HG03025 (cell line): ENCODE measurements at regions not wholly inside any gene's neighbourhood (a gene's known extent, or its start where the extent isn't known, plus 50 kb on each side); places are given as distances from the start of the nearest gene placed in this dataset.

Experiments used
- ATAC-seq: cut with Tn5 transposase; IDR thresholded peaks from one replicate; pipeline ENCODE4 v1.9.1; 2021; ENCODE audit warnings: mild to moderate bottlenecking, moderate library complexity; ENCODE audit not compliant: unreplicated experiment, low FRiP score

DNA sequence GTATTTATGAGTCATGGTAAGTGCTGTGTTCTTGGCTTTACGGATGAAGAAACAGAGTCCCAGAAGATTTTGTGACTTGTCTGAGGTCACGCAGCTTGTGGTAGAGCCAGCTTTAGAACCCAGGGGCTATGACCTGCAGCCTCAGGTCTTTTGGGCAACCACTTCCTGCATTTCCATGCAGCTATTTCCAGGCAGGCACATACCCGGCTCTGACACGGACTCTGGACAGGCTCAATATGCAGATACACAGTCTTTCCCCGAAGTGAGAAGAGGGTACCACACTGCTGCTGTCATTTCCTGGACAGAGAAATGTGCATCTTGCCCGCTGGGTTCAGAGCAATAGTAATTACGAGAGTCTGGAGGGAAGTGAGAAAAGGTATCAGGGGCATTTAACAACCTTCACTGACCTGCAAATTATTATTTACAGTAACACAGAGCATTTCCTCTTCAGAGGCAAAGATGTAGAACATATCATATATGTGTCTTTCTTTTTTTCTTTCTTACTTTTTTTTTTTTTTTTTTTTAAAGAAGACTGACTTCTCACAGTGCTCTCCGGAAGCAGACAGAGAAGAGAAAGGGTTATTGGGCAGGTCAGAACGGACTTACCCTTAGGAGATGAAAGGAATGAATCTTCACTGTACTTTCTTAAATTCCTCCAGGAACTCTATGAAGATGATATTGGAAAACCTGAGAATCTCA lies 185.1 kb downstream of the CLIC5 start:
- peak; percentile 88 for ATAC-seq

DNA sequence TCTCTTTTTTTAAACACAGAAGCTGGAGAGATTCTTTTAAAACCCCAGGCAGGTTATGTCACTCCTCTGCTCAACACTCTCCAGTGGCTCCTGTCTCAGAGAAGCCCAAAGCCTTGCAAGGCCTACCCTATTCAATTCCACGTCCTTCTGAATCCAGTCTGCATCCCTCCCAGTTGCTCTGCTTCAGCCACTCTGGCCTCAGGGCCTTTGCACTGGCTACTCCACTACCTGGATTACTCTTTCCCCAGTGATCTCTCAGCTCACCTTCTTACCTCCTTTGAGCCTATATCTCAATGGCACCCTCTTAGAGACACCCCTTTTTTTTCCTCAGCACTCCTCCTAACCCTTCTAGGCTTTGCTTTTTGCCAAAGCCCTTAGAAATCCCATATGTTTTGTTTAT lies 185.8 kb downstream of the CLIC5 start:
- no peak for ATAC-seq

DNA sequence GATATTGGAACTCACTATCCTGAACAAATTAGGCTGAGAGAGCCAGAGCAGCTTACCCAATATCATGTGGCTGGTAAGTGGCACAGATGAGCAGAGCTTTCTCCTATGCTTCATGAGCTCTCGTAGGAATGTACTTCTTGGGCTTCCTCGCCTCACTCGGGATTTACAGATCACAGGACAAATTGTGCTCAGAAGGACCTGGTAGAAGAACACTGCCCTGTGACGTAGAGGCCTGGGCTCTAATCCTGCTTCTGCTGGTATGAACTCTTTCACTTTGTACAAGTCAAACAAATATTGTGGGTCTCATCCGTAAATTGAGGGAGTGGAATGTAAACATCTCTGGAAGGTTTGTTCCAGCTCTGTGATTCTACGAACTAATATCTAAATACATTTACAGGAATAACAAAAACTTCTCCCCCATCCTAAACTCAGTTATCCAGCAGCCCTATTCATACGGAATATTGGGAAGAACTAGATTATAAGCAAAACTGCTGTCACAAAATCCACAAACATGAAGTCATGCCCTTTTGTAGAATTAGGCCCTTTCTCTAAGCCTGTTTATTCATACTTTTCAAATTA lies 187.6 kb downstream of the CLIC5 start:
- no peak for ATAC-seq

DNA sequence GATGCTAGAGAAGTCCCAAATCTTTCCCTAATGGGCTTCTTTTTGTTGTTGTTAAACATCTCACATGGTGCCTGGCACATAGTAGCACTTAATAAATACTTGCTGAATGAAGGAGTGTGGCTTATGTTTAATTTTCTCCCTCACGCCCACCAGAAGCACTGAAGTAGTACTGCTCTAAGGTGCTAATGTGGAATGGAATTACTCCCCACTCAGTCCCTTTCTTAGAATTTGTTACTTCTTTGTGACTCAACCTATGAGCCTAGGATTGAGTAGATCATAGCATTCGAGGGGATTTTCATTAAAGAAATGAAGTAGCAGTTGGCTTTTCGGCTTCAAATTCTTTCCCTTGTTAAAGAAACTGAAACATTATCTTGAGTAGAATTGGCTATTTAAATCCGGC lies 192.8 kb downstream of the CLIC5 start:
- no peak for ATAC-seq

DNA sequence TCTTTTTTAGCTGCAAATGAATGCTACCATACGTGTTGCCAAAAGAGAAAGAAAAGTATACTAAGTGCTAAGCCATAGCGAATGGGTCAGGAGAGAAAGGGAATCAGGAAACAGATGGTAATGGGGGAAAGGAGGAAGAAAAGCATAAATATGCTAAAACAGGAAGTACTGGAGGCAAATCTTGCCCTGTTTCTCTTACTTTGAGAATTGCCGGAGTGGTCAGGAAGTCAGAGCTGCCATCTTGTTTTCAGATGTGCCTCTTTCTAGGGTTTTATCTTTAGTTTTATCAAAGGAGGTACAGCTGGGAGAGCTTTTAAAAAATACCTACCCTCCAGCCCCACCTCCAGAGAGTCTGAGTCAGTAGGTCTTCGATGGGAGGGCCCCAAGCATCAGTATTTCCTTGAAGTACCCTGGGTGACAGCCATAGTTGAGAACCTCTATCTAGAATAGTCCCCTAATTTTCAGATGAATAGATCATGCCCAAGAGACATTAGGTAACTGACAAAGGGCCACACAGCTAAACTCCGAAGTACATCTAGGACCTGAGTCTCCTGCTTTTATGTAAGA lies 193.3 kb downstream of the CLIC5 start:
- no peak for ATAC-seq

DNA sequence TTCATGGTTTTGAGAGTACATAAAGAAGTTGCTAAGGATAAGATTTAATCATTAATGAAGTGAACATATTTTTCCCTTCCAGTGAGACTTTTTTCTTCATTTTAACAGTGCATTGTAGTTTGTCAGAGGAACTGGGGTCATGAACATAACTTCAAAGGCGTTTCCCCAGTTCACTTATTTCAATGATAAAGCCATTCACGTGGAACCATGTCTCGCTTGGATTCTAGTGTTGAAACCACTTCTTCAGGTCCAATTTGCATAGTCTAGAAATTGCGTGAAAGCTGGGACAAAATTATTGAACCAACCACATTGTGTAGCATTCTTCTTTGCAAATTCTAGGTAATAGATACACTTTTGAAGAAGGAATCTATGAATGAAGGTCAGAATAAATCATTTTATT lies 197.0 kb downstream of the CLIC5 start:
- ATAC-seq = no peak

DNA sequence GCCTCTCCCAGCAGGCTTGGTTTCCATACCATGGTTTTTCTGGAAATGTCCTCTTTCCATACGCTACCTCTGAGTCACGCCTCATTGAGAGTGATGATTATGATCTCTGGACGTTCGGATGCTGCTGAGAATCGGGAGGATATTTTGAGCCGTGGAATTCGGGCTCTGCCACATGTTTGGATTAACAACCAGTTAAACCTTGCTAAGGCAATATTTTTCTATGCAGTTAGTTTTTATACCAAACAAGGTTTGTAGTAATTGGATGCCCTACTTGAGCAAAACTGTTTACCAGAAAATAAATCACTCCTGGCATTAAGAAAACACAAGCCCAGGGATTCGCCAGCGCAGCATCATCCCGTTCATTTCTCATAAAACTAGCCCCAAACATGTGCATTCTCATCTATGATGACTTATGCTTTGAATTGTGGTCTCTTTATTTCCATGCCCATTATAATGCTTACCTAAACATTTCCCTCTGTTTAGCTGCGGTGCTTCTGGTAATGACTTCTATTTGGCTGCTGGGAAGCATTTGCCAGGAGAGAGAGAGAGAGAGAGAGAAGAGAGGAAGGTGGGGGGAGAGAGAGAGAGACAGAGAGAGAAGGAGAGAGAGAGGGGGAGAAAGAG lies 198.9 kb downstream of the CLIC5 start:
- ATAC-seq = no peak

DNA sequence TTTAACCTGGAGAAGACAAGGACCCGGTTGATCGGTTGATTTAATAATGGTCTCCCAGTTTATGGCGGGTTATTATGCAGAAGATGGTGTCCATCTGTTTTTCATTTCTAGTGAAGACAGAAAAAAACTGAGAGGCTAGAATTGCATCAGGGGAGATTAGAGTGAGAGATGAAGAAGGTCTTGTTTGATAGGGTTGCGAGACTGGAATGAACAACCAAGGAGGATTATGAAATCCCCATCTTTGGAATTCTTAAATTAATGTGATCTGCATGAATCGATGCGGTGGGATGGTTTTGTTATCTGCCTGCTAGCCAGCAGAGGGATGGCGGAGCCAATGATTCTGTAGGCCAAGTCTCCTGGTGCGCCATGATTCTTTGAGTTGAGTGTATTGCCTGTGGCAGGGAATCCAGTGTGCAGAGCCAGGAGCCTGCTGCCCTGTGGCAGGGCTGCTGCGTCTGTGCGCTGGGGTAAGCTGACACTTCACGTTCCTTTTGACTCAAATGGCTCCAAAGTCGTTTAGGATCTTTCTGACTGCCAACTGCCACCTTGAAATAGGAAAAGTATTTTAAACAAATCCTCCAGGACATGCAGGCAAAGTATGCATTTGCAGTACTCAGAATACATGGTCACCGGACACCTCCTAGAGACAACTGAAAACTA lies 200.1 kb downstream of the CLIC5 start:
- no peak for ATAC-seq

DNA sequence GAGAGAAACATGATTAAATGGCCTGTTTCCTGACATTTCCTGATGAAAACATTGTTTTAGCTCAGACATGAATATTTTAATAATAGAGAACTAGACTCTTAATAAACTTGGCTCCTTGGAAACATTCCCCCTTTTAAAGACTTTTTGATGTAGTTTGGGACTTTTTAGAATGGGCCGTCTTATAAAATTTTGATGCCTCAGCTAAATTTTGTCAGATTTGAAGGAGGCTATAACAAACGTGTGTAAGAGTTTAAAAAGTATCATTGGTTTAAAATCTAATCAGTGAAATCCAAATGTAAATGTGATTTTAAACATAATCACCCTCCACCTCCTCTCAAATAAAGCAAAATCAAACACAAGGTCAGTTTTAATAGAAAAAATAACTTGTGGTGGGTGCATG lies 200.9 kb downstream of the CLIC5 start:
- no peak for ATAC-seq

DNA sequence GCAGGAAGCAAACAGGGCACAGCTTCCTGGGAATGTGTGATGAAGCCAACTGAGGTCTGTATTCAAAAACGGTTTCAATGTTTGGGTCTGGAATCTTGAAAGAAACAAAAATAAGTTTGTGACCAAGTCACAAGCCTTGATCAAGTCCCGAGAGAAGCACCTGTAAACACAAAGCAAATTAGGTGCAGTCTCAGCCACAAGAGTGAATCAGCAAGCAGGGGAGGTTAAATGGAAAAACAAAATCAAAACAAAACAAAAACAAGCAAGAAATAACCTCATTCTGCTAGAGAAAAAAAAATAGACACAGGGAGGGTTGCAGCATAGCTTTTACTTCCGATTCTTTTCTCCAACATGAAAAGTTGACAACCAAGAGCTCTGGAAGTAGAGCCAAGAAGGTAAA lies 201.7 kb downstream of the CLIC5 start:
- no peak for ATAC-seq

DNA sequence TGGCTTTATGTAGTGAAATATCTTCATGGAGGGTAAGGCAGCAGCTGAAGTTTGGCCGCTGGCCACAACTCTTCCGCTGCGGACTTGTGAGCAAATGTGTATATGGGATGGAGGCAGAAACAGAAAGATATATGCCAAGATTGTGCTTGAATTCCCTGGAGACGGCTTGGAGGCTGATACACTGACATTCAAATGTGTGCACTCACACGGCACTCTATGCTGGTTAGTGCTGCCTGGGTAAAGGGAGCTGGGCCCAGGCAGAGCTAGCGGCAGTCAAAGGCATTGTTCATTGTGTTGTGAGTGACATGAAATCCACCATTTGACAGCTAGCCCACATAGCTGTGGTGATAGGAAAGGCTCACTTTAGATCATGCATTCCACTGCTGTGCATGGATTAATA lies 202.7 kb downstream of the CLIC5 start:
- no peak for ATAC-seq

DNA sequence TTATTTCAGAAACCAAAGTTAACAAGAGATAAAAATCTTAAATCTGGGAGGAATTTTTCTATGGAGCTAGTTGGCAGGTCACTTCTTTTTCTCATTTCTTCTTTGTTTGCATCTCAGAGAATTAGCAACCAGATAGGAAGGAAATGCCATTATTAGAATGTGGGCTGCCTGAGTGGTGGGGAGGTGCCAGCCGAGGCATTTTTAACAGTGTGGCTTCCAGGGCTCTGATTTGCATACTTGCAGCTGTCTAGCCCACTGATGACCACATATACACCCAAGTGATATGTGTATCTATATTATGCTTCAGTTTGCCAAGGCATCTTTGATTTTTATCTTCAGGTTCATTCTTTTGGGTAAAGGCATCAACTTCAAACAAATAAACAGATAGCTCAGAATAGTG lies 206.7 kb downstream of the CLIC5 start:
- no peak for ATAC-seq

DNA sequence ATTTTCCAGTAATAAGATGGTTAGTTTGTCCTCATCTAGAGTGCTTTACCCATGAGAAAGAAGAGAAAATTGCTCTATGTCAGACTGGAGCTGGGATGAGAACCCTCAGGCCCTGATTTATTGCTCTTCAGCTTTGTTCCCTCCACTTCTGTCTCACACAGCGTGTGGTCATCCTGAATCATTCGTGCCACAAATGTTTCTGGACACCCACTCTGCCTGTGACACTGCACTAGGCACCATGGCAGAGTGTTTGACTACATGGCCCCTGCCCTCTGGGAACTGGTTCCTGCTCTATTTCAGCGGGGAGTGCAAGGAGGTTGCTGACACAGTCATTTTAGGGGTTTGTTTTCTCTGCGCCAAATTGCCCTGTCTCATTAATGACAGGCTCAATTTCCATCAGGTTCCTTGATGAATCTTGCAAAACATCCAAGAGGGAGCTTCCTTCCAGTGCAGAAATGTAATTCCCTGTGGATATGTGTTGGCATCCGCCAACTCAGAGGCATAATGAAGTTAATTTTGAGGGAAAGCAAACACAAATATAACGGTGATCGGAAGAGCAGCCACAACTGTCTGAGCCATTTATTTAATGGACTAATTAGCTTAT lies 207.5 kb downstream of the CLIC5 start:
- no peak for ATAC-seq

DNA sequence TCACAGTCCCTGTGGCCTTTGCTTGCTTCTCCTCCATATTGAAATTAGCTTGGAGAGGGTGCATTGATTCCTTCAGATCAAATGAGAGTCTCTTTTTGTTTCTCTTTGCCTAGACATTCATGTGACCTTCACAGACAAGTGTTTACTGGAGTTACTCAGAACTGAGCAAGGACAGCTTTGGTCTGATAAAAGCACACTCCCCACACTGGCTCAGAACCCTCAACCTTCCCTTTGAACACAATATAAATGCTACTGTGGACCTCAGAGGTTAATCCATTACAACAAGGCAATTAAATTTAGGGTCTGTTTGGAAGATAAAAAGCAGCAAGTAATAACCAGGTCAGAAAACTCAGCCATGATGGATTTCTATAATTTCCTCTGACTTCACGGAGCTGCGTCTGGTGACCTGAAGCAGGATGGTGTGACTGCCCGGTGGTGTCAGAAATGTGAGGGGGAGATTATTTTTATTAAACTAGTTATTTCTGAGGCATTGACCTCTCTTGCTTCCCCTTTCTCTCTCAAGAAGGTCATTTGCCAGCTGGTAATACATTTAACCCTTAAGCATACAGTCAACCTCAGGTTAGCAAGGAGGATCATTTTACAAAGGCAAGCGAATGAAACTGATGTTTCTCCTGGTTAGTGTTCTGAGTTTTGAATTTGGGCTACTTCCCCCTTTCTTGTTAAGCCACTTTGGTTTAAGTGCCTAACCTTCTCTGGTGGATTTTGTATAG lies 208.2 kb downstream of the CLIC5 start:
- ATAC-seq = no peak

DNA sequence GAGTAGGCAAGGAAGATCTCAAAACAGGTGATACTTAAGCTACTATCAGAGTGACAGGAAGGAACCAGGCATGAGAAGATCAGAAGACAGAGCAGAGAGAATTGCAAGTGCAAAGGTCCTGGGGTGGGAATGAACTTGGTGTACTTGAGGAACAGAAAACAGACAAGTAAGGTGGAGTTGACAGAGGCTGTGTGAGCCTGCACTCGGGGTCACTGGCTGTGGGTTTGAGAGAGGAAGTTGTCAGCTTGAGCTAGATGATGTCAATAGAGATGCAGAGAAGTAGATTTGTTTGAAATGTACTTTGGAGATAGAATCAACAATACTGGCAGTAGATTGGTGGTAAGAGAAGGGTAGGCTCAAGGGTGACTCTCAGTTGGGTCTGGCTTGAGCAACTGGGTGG lies 209.5 kb downstream of the CLIC5 start:
- ATAC-seq = no peak

DNA sequence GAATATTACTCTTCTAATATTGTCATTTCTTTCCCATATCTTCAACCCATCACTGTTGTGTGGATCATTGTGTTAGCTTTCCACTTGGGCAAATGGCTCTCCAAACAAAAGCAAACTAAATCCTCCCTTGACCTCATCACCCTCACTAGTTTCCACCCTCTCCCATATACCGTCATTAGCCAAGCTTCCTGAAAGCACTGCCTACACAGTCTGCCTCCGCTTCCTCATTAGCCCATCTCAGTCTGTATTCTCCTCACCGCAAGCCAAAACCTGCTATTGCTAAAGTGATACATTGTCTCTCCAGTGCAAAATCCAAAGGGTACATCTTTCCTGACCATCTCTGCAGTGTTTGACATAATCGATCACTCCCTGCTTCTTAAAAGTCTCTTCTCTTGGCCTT lies 212.6 kb downstream of the CLIC5 start:
- ATAC-seq = no peak

DNA sequence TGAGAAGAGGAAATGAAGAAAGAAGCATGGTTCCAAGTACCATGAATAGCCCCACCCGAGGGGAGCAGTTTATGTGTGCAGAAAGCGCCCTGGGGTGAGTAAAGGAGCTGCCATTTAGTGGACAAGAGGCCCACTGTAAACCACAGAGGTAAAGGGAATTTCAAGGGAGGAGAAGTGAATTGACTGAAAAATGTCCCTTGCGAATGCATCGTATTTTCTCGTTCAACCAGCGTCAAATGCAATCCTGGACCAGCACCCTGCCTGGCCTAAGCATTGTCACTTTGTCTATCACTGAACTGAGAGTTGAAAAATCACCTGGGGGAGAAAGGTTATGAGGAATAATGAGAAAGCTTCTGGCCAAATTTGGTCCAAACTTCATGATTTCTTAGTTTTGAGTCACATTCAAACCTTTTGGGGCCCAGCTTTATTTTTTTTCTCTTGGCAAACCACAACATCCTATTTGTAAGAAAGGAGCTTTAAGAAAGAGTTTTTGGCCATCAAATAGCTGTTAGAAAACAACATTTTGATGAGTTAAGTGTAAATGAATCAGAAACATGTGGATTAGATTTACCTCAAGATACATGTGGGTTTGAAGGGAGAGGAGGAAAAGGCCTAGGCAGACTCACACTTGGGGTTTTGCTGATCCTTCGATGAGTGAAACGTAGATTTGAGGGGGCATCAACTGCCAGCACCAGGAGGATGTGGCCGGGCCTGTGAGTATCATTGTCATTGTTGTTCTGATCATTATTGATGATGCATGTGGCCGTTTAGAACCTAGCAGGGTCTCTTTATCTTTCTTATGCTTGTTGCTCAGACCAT lies 214.0 kb downstream of the CLIC5 start:
- ATAC-seq = no peak

DNA sequence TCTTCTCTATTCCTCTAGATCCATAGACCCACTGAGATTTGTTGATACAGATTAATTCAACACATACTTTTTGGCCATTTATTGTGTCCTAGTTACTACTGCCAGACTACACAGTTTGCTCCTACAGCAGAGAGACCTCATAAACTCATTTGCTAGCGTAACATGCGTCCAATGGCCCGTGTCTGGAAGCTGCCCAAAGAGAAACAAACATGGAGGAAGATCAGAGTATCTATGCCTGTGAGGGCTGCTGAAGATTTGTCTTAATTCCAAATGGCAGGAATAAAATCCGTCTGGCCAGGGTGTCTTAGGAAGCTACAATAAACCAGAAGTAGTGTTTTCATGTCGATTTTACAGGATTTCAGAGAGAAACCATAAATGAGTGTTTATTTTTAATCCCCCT lies 214.7 kb downstream of the CLIC5 start:
- no peak for ATAC-seq

DNA sequence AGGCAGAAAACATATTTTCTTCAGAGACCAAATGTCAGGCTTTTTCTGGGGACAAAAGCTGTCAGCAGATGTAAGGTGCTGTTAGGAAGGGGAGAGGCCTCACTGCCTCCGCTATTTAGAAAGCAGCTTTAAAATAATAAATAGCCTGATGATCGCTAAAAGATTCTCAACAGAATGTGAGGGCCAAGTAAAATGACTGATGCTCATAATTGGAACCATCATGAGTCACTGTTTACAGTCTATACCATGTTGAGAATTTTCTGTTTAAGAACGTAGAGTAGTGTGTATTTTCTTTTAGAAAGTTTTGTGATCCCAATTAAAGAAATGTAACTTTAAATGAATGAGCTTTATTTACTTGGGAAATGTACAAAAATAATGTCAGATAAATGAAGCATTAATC lies 220.0 kb downstream of the CLIC5 start:
- no peak for ATAC-seq

DNA sequence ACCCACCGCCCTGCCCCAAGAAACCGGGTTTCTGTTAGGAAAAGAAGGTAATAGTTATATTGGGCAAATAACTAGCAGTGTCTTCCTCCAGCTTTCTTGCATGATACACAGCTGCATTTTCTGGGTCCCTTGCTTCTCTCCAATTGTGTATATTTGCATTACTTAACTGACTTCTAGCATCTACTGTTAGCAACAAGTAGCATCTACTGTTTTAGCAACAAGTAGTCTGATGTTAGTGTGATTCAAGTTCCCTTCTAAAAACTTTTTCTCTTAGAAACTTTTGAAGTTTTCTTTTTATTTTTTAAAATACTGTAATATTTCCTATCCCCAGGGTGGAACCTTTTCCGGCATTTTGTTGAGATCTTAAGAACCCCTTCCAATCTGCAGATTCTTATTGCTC lies 221.2 kb downstream of the CLIC5 start:
- ATAC-seq = no peak
